Esophagus muscularis mucosa (tissue), 4 donors: ENCODE measurements at regions not wholly inside any gene's neighbourhood (a gene's known extent, or its start where the extent isn't known, plus 50 kb on each side); places are given as distances from the start of the nearest gene placed in this dataset.

Experiments
- CTCF ChIP-seq, 3 experiments: fragments of 200-600 bp in 2 of 3; fragments of 450-650 bp in 1 of 3; sonication (generic) in 2 of 3; IDR thresholded peaks; one replicate each; pipeline ENCODE4 v1.5.1; 2017 to 2019; ENCODE audit warnings: antibody characterized with exemption in 3 of 3, mild to moderate bottlenecking in 2 of 3, moderate library complexity in 1 of 3
- EP300 ChIP-seq: sonication (generic); formaldehyde crosslinking; IDR thresholded peaks from one replicate; pipeline ENCODE4 v1.6.1; 2017; ENCODE audit warnings: antibody characterized with exemption
- POLR2A ChIP-seq: fragments of 450-650 bp; IDR thresholded peaks from one replicate; pipeline ENCODE4 v1.6.1; 2017; ENCODE audit warnings: antibody characterized with exemption, moderate library complexity, mild to moderate bottlenecking, low read depth
- POLR2AphosphoS5 ChIP-seq, 2 donors: sonication (generic); formaldehyde crosslinking; IDR thresholded peaks; one replicate each; pipeline ENCODE4 v1.6.1; 2017; ENCODE audit warnings: antibody characterized with exemption in 2 of 2

GRCh38 chr22:48784701-48785503 is 1042.8 kb downstream of the BRD1 start:
- TF ChIP-seq CTCF (IDR thresholded peaks at IDR 0.05) (no peak), POLR2A (no peak), POLR2AphosphoS5 (IDR thresholded peaks at IDR 0.05) (no peak), EP300 (no peak)
